ENCODE measurements at regions not wholly inside any gene's neighbourhood (a gene's known extent, or its start where the extent isn't known, plus 50 kb on each side); places are given as distances from the start of the nearest gene placed in this dataset.
A peak's percentile ranks its signal among the peaks of the same experiment; 100 is the strongest.
"Not testable (repeated sequence)": the region's sequence is repeated elsewhere in the genome, so short reads cannot be mapped to it uniquely, and the experiment has no call there.

DNA sequence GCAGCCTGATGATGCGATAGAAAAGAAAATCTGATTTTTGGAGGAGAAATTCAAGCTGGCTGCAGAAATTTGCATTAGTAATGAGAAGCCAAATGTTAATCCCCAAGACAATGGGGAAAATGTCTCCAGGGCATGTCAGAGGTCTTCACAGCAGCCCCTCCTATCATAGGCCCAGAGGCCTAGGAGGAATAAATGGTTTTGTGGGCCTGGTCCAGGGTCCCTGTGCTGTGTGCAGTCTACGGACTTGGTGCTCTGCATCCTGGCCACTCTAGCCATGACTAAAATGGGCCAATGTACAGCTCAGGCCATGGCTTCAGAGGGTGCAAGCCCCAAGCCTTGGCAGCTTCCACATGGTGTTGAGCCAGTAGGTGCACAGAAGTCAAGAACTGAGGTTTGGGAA lies 303.8 kb upstream of the SEMA3C start:
- DNase-seq (ENCODE audit: low spot score): not testable (repeated sequence)

GRCh38 chr7:81221527-81222217 lies 302.8 kb upstream of the SEMA3C start:
- DNase-seq (ENCODE audit: low spot score): no peak

- no peak for DNase-seq (ENCODE audit: low spot score)
Observed at GRCh38 chr7:81218480-81219106, 299.7 kb upstream of the SEMA3C start.

DNA sequence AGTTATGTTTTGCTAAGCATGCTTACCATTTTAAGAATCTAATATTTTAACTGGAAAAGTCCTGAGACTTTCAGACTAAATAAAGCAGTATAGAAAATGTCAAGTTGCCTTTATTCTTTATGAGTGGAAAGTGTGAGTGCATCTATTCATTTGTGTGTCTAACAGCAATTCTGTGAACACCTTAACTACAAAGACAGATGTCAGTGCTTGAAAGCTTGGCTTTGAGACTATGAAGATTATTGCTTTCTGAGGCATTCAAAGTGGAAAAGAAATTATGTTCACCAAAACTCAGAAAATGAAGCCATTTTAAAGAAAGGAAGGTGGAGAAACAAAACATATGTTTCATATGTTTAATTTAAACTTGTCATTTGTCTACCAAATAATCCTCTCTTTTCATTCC lies 294.5 kb upstream of the SEMA3C start:
- no peak for DNase-seq (ENCODE audit: low spot score)

DNA sequence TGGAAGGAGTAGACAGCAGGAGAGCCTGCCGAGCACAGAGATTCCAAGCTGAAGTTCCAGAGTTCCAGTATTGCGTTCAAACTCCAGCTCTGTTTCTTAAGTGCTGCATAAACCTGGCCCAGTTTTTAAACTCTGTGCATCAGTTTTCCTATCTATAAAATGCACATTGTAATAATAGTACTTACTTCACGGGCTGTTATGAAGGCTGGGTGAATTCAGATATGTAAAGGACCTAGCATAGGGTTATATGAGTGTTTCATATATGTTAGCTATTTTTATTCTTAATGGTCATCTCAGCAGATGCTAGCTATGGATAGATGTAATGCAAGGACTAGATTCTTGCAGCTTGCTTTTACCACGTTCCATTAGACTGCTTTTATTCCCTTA lies 293.1 kb upstream of the SEMA3C start:
- no peak for DNase-seq (ENCODE audit: low spot score)

GRCh38 chr7:81211204-81211933 lies 292.5 kb upstream of the SEMA3C start:
- DNase-seq (ENCODE audit: low spot score): no peak

DNA sequence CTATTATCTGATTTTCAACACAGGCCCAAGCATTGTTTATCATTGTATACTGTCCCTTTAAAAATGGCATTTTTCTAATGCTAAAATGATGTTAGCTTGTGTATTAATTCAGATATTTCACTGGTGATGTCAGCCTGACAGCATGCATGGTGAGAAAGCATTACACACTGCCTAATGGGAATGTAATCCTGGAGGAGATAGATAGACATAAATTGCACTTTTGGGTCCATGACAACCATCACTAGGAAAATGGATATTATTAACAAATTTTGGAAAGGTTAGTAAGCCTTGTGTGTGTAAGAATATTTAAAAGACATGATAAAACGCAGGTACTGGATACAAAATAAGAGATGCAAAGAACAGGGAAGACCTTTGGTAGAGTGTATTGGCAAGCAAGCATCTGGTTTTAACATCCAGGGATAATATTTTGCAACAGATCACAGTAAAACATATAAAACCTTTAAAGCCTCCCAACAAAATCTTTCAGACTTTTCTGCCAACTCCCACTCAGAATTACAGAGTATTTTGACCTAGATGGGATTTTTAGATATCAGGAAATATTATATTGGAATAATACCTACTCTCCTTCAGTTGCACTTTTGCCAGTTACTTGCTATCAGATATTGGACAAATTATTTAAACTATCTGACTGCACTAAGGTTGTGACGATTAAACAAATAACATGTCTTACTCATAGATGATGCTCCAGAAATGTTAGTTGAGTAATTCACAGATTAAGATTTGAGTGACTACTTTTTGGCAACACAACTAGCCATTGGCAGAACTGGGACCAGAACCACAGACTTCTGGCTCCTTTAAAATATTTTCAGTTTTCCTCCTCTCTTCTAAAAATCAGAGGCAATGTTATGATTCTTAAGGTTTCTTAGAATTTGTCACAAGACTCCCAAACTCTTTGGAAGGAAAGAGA lies 291.6 kb upstream of the SEMA3C start:
- DNase-seq (ENCODE audit: low spot score): peak; percentile 8

- DNase-seq (ENCODE audit: low spot score): no peak
Observed at GRCh38 chr7:81209059-81209458, 290.2 kb upstream of the SEMA3C start.

GRCh38 chr7:81207801-81208200 lies 288.9 kb upstream of the SEMA3C start:
- no peak for DNase-seq (ENCODE audit: low spot score)

DNA sequence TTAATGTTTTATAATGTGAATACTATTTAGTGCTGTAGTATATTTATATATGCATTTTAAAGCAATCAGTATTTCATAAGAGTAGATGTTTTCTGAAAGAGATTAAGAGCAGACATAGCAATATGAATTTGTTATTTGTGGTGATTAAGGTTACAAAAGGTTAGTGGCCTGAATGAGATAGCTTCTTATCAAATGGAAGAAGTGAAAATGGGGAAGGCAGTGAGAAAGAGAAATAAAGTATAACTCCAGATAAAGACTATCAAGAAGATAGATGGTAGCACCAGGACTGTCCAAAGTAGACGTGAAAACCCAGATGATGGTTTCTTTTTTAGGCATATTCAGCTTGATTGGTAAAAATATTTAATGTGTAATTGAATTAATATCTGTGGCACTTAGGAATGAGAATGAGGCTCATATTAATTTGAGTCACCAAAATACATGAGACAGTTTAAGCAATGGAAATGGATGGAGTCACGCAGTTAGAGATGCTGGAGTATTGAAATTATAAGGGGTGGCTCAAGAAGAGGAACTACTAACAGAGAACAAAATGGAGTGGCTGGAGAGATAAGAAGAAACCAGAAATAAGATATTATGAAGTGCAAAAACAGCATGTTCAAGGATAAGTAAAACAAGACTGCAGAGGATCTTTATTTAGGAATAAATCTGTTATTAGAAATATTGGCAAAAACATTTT lies 288.0 kb upstream of the SEMA3C start:
- no peak for DNase-seq (ENCODE audit: low spot score)

DNA sequence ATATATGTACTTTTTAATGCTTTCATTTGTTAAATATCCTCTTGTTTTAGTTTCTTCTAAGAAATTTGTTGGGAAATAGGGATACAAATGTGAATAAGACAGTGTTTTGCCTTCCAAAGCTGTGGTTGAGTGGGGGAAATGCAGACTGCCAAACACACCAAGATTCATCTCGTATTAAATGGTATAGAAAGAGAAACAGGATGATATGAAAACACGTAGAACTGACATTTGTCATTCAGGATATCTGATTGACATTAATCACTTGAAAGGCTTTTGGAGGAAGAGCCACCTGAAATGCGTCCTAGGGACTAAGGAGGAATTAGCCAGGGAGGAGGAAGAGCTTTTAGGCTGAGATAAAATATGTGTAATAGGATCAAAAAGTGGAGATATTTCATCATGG lies 287.4 kb upstream of the SEMA3C start:
- DNase-seq (ENCODE audit: low spot score): no peak

GRCh38 chr7:81201188-81201587 lies 282.3 kb upstream of the SEMA3C start:
- DNase-seq (ENCODE audit: low spot score): no peak

GRCh38 chr7:81198766-81199165 lies 279.9 kb upstream of the SEMA3C start:
- DNase-seq (ENCODE audit: low spot score): no peak

- no peak for DNase-seq (ENCODE audit: low spot score)
Observed at GRCh38 chr7:81197266-81197665, 278.4 kb upstream of the SEMA3C start.

GRCh38 chr7:81195033-81195432 lies 276.2 kb upstream of the SEMA3C start:
- no peak for DNase-seq (ENCODE audit: low spot score)

- peak; percentile 8 for DNase-seq (ENCODE audit: low spot score)
Observed at GRCh38 chr7:81190997-81191768, 272.3 kb upstream of the SEMA3C start.

- DNase-seq (ENCODE audit: low spot score): no peak
Observed at GRCh38 chr7:81187753-81188152, 268.9 kb upstream of the SEMA3C start.

- no peak for DNase-seq (ENCODE audit: low spot score)
Observed at GRCh38 chr7:81186691-81187090, 267.8 kb upstream of the SEMA3C start.

DNA sequence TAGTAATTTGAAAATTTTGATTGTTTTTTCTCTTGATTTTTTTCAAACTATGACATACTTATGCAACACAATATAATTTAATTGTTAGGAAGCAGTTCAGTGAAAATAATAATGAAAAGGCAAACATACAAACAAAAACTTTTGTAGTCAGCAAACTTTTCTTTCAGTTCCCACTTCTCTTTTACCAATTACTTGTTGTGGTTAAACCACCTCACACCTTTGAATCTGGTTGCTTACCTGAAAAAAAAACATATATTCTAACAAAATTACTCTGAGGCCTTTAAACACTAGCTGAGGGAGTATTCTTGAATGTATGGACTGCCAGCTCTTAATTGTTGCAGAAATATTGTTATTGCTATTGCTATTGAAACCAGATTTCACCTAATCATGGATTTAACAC lies 266.2 kb upstream of the SEMA3C start:
- DNase-seq (ENCODE audit: low spot score): no peak

GRCh38 chr7:81183326-81183725 lies 264.5 kb upstream of the SEMA3C start:
- DNase-seq (ENCODE audit: low spot score): no peak

DNA sequence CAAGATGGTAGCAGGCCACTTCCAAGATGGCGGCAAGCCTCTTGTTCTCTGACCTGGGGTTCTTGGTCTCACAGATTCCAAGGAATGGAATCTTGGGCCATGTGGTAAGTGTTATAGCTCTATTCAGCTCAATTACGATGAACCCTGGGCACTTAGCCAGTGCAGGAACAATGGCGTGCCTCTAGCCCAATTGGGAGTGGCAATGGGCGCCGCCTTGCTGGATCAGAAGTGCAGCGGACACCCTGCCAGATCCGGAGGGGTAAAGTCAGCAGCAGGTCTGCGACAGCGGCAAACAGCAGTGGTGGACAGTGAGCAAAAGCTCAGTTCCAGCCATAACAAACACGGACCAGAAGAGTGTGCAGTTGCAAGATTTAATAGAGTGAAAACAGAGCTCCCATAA lies 263.2 kb upstream of the SEMA3C start:
- DNase-seq (ENCODE audit: low spot score): not testable (repeated sequence)

Data from hepatic stellate cell (primary cell).